GM23338 (cell line): ENCODE measurements at regions not wholly inside any gene's neighbourhood (a gene's known extent, or its start where the extent isn't known, plus 50 kb on each side); places are given as distances from the start of the nearest gene placed in this dataset.

Experiments
- ATAC-seq: fragments of 200-7000 bp; cut with Tn5 transposase; 3 replicates; pipeline ENCODE4 v1.9.1; 2020
- DNase-seq: peaks from one replicate; pipeline ENCODE4 v3.0.0-alpha.2; 2015; ENCODE audit warnings: low spot score
- H2AFZ ChIP-seq: fragments of 200-600 bp; sonication (generic); 2 replicates; pipeline ENCODE4 v1.8.0; 2016; ENCODE audit warnings: antibody characterized with exemption, mild to moderate bottlenecking, moderate library complexity
- H3F3A ChIP-seq: fragments of 200-600 bp; sonication (generic); replicated peaks from 2 replicates; pipeline ENCODE4 v1.8.0; 2017; ENCODE audit warnings: antibody characterized with exemption, mixed run types, low read depth
- H3K27ac ChIP-seq: fragments of 200-600 bp; sonication (generic); 2 replicates; pipeline ENCODE4 v1.6.1; 2016; ENCODE audit warnings: low read depth
- H3K27me3 ChIP-seq: fragments of 200-600 bp; sonication (generic); 2 replicates; pipeline ENCODE4 v1.8.0; 2016; ENCODE audit warnings: mild to moderate bottlenecking, mixed run types, moderate library complexity; ENCODE audit not compliant: insufficient read depth
- H3K36me3 ChIP-seq: fragments of 200-600 bp; sonication (generic); 2 replicates; pipeline ENCODE4 v1.8.0; 2016; ENCODE audit warnings: mild to moderate bottlenecking; ENCODE audit not compliant: insufficient read depth
- H3K4me1 ChIP-seq: fragments of 200-600 bp; sonication (generic); 2 replicates; pipeline ENCODE4 v1.8.0; 2016; ENCODE audit warnings: mild to moderate bottlenecking, moderate library complexity; ENCODE audit not compliant: insufficient read depth
- H3K4me2 ChIP-seq: fragments of 200-600 bp; sonication (generic); 2 replicates; pipeline ENCODE4 v1.7.1; 2017; ENCODE audit warnings: mixed run types
- H3K4me3 ChIP-seq: fragments of 200-600 bp; sonication (generic); 2 replicates; pipeline ENCODE4 v1.6.1; 2016; ENCODE audit warnings: mixed run types
- H3K79me2 ChIP-seq: fragments of 200-600 bp; sonication (generic); replicated peaks from 2 replicates; pipeline ENCODE4 v1.8.0; 2017; ENCODE audit warnings: mild to moderate bottlenecking; ENCODE audit not compliant: insufficient read depth
- H3K9me2 ChIP-seq: fragments of 200-600 bp; sonication (generic); 2 replicates; pipeline ENCODE4 v1.8.0; 2017; ENCODE audit not compliant: insufficient read depth
- H4K20me1 ChIP-seq: fragments of 200-600 bp; sonication (generic); replicated peaks from 2 replicates; pipeline ENCODE4 v1.8.0; 2017; ENCODE audit warnings: mild to moderate bottlenecking; ENCODE audit not compliant: insufficient read depth
- H3K27ac Mint-ChIP-seq: 2 replicates; pipeline ENCODE4 v1.8.0; 2020; ENCODE audit warnings: inconsistent platforms, mild to moderate bottlenecking, moderate library complexity, mixed read lengths
- H3K27me3 Mint-ChIP-seq: 3 replicates; pipeline ENCODE4 v1.8.0; 2022; ENCODE audit warnings: low read depth, mild to moderate bottlenecking, moderate library complexity, mixed read lengths, inconsistent platforms; ENCODE audit not compliant: insufficient read depth, poor library complexity
- H3K36me3 Mint-ChIP-seq: 3 replicates; pipeline ENCODE4 v1.8.0; 2021; ENCODE audit warnings: low read depth, mild to moderate bottlenecking, inconsistent platforms, moderate library complexity, mixed read lengths
- H3K4me1 Mint-ChIP-seq: 3 replicates; pipeline ENCODE4 v1.8.0; 2020; ENCODE audit warnings: mild to moderate bottlenecking, inconsistent platforms, mixed read lengths
- H3K4me3 Mint-ChIP-seq: 3 replicates; pipeline ENCODE4 v1.8.0; 2021; ENCODE audit warnings: moderate library complexity, mild to moderate bottlenecking, inconsistent platforms, mixed read lengths
- H3K9me3 Mint-ChIP-seq: 3 replicates; pipeline ENCODE4 v1.8.0; 2020; ENCODE audit warnings: moderate library complexity, mild to moderate bottlenecking, inconsistent platforms, mixed read lengths
- CREB1 ChIP-seq: fragments of 250-450 bp; sonication (Bioruptor Pico); IDR thresholded peaks from 2 replicates; pipeline ENCODE4 v1.5.0; 2020; ENCODE audit warnings: low read depth, mild to moderate bottlenecking, moderate library complexity
- CTCF ChIP-seq, 2 experiments: fragments of 200-600 bp in 1 of 2; sonication (generic) in 1 of 2; conservative IDR thresholded peaks; 2 replicates each; pipeline versions ENCODE4 v1.5.1 to v1.6.1; 2016 to 2017; ENCODE audit warnings: antibody characterized with exemption in 2 of 2, low read depth in 2 of 2, mild to moderate bottlenecking in 2 of 2, moderate library complexity in 1 of 2
- EZH2 ChIP-seq: fragments of 200-600 bp; sonication (generic); IDR thresholded peaks from one replicate; pipeline ENCODE4 v1.8.0; 2017; ENCODE audit warnings: antibody characterized with exemption, mild to moderate bottlenecking, low read depth; ENCODE audit not compliant: unreplicated experiment
- JUNB ChIP-seq: IDR thresholded peaks from one replicate; pipeline ENCODE4 v1.6.1; 2016; ENCODE audit warnings: antibody characterized with exemption; ENCODE audit not compliant: unreplicated experiment
- NANOG ChIP-seq: IDR thresholded peaks from 2 replicates; pipeline ENCODE4 v1.6.1; 2016; ENCODE audit warnings: antibody characterized with exemption, borderline replicate concordance
- POLR2AphosphoS5 ChIP-seq: IDR thresholded peaks from 2 replicates; pipeline ENCODE4 v1.6.1; 2016; ENCODE audit warnings: antibody characterized with exemption, low read depth
- STAT1 ChIP-seq: IDR thresholded peaks from one replicate; pipeline ENCODE4 v1.6.1; 2016; ENCODE audit warnings: antibody characterized with exemption; ENCODE audit not compliant: unreplicated experiment
- ZNF114 ChIP-seq: fragments of 250-450 bp; sonication (Bioruptor Pico); IDR thresholded peaks from 2 replicates; pipeline ENCODE4 v1.5.0; 2020; ENCODE audit warnings: mild to moderate bottlenecking, moderate library complexity

- Histone ChIP-seq H2AFZ (no peak overlapping the region), H4K20me1 (no peaks in the 10 kb centered on the region), H3K79me2 (no peaks in the 10 kb centered on the region), H3K4me2 (no peak overlapping the region), H3K4me3 (no peak overlapping the region), H3K27me3 (no peaks in the 10 kb centered on the region), H3K9me2 (no peaks in the 10 kb centered on the region), H3K36me3 (no peaks in the 10 kb centered on the region), H3F3A (no peaks in the 10 kb centered on the region), H3K27ac (no peak overlapping the region), H3K4me1 (peaks cover 2% of the 10 kb centered on the region; the same call in 1 of the 2 replicates)
- no peak for ATAC-seq
- peaks cover 10% of the 10 kb centered on the region; the same call in 2 of the 3 replicates for H3K9me3 Mint-ChIP-seq
- H3K27ac Mint-ChIP-seq: no peak overlapping the region
- no peak overlapping the region for H3K4me3 Mint-ChIP-seq
- no peak for TF ChIP-seq STAT1
- no peak for TF ChIP-seq CTCF (conservative IDR thresholded peaks at IDR 0.05; ENCODE audit: low read depth in 2 of 2)
- TF ChIP-seq CREB1: no peak
- TF ChIP-seq POLR2AphosphoS5: no peak
- peaks cover 8% of the 10 kb centered on the region; the same call in 1 of the 3 replicates for H3K36me3 Mint-ChIP-seq
- DNase-seq: no peak
- H3K27me3 Mint-ChIP-seq: peaks cover 4% of the 10 kb centered on the region
- H3K4me1 Mint-ChIP-seq: peaks cover 10% of the 10 kb centered on the region; the same call in 2 of the 3 replicates
Observed at GRCh38 chr5:109486200-109486804, 76.5 kb upstream of the PJA2 start.

GRCh38 chr5:109485030-109485429 lies 75.3 kb upstream of the PJA2 start:
- no peak overlapping the region for H3K4me2 ChIP-seq
- Mint-ChIP-seq H3K4me1 (peaks cover 10% of the 10 kb centered on the region; the same call in 2 of the 3 replicates), H3K9me3 (peaks cover 10% of the 10 kb centered on the region; the same call in 2 of the 3 replicates), H3K27me3 (peaks cover 4% of the 10 kb centered on the region), H3K36me3 (peaks cover 8% of the 10 kb centered on the region; the same call in 1 of the 3 replicates), H3K4me3 (no peak overlapping the region), H3K27ac (no peak overlapping the region)
- TF ChIP-seq CTCF (conservative IDR thresholded peaks at IDR 0.05; ENCODE audit: low read depth in 2 of 2): no peak
- no peak for TF ChIP-seq ZNF114 (CRISPR knock-in tag)
- TF ChIP-seq JUNB: no peak
- no peak for TF ChIP-seq NANOG
- TF ChIP-seq EZH2: no peak
- TF ChIP-seq POLR2AphosphoS5: no peak
- H3K27me3 ChIP-seq: no peaks in the 10 kb centered on the region
- H3K4me1 ChIP-seq: peaks cover 2% of the 10 kb centered on the region; the same call in 1 of the 2 replicates
- H3K4me3 ChIP-seq: no peak overlapping the region
- ATAC-seq (no peak), DNase-seq (no peak)
- H3K36me3 ChIP-seq: no peaks in the 10 kb centered on the region
- no peaks in the 10 kb centered on the region for H3K79me2 ChIP-seq
- no peaks in the 10 kb centered on the region for H3F3A ChIP-seq
- H2AFZ ChIP-seq: 0 out of 2 replicates have a peak overlapping the region, but pooled peaks have one; percentile 18
- no peaks in the 10 kb centered on the region for H4K20me1 ChIP-seq
- no peaks in the 10 kb centered on the region for H3K9me2 ChIP-seq
- H3K27ac ChIP-seq: no peak overlapping the region
